ENCODE measurements at regions not wholly inside any gene's neighbourhood (a gene's known extent, or its start where the extent isn't known, plus 50 kb on each side); places are given as distances from the start of the nearest gene placed in this dataset.

DNA sequence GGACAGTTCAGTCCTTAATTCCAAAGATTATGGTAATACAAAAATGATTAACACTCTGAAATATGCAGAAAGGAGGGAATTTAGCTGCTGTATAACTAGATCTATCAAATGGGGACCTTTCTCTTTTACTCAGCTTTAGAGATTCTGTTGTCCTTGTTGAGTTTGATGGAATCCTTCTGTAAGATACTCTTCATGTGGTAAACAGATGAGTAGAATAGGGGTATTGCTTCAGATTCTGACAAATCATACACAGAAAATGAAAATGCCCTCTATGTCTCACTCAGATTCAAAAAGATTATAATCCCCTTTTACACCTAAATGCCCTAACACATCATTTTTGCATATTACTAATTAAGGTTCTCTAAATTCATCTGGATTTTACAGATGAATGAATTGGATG lies 50.7 kb downstream of the ARHGAP35 start:
- DNase-seq (ENCODE audit: low read depth) = no peak

DNA sequence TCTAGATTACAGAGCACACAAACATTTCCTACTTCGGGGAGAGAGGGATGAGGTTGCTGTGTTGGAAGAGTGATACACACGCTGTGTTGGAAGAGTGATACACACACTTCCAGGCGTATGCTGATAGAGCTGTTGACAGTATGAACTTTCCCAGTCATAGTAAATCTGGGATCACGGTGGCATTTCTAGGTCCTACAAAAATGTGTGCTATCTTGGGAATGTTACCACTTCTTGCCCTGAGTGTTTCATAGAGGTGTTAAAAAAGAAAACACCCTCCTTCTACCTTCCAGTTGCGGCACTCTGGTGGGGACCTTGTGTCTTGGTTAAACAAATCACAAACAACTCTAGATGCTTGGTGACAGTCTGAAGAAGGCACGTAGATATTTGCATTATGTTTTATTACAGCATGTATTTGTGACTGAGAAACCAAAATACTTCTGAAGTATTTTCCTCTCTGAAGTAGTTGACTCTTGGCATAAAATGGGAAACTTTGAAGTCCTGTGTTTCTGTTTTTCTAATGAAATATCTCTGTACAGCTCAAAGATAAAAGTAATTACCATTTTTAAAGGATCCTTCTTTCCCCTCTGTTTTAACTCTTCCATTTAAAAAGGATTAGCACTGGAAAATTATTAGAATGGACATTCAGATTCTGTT lies 52.5 kb downstream of the ARHGAP35 start:
- no peak for DNase-seq (ENCODE audit: low read depth)

DNA sequence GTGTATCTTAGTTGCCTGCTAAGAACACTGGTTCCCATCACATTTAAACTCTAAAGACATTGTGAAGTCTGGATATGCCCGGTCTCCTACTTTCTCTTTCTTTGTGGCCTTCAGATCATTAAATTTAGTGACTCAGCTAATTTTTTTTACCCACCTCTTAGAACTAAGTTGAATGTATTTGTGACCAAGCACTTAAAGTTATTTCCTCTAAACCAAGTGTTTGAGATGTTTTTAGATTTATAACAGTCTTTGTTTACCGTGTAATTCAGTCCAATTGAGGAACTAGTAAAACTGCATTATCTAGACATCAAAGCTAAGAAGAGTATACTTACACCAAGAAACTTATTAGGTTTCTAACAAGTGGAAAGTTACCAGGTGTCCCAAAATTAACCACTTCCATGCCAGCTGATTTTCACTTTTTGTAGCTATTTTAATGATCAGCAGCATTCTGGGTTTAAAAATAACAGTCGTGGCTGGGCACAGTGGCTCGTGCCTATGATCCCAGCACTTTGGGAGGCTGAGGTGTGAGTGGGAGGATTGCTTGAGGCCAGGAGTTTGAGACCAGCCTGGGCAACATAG lies 53.1 kb downstream of the ARHGAP35 start:
- no peak for DNase-seq (ENCODE audit: low read depth)

DNA sequence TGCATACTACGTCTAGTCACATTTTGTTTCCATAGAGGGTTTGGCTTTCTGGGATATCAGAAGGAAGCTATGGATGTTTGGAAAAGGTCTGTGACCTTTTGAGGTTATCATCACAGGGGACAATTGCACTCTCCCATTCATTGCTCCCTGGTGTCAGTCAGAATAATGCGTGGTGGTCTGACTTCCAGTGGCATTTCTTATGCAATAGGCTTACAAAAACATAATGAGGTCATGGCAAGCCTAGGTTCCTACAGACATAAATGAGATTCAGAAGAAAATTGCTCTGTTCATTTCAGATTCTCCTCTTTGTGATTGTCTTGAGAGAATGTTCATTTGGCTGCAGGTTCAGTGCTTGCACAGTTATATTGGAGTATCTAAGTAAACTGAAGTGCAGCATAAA lies 54.6 kb downstream of the ARHGAP35 start:
- no peak for DNase-seq (ENCODE audit: low read depth)

DNA sequence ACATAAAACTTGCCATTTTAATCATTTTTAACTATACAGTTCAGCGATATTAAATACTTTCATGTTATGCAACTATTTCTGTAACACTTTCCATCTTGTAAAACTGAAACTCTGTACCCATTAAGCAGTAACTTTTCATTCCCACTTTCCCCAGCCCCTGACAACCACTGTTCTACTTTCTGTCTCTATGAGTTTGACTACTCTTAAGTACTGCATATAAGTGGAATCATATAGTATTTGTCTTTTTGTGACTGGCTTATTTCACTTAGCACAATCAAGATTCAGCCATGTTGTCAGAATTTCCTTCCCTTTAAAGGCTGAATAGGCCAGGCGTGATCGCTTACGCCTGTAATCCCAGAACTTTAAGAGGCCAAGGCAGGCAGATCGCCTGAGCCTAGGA lies 56.2 kb downstream of the ARHGAP35 start:
- no peak for DNase-seq (ENCODE audit: low read depth)

DNA sequence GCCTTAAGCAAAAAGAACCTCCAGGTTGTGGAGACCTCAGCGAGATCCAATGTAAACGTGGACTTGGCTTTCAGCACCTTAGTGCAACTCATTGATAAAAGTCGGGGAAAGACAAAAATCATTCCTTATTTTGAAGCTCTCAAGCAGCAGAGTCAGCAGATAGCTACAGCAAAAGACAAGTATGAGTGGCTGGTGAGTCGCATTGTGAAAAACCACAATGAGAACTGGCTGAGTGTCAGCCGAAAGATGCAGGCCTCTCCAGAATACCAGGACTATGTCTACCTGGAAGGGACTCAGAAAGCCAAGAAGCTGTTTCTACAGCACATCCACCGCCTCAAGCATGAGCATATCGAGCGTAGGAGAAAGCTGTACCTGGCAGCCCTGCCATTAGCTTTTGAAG lies 58.5 kb downstream of the ARHGAP35 start:
- DNase-seq (ENCODE audit: low read depth) = no peak

DNA sequence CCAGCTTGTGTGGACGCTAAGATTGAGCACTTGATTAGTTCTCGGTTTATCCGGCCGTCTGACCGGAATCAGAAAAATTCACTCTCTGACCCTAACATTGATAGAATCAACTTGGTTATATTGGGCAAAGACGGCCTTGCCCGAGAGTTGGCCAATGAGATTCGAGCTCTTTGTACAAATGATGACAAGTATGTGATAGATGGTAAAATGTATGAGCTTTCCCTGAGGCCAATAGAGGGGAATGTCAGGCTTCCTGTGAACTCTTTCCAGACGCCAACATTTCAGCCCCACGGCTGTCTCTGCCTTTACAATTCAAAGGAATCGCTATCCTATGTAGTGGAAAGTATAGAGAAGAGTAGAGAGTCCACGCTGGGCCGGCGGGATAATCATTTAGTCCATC lies 59.6 kb downstream of the ARHGAP35 start:
- no peak for DNase-seq (ENCODE audit: low read depth)

DNA sequence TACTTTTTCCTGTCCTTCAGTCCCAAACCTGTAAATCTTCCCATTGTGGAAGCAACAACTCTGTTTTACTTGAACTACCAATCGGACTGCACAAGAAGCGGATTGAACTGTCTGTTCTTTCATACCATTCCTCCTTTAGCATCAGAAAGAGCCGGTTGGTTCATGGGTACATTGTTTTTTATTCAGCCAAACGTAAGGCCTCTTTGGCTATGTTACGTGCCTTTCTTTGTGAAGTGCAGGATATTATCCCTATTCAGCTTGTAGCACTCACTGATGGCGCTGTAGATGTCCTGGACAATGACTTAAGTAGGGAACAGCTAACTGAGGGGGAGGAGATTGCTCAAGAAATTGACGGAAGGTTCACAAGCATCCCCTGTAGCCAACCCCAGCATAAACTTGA lies 60.3 kb downstream of the ARHGAP35 start:
- no peak for DNase-seq (ENCODE audit: low read depth)

DNA sequence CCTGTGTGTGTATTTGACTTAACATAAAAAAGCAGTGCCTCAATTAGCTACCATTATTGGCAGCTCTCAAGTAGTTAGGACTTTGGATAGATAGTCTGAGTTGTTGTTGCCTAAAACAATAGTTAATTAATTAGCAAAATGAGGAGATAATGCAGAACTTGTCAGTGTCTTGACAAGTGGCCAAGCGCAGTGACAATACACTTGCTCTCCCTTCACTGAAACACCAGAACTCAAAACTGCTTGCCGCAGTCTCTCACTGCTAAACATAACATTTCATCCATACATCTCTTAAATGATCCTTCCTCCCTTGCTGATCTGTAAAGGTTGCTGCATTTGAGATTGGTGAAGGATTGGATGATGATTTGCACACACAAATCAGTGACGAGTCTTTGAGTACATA lies 61.7 kb downstream of the ARHGAP35 start:
- DNase-seq (ENCODE audit: low read depth) = no peak

DNA sequence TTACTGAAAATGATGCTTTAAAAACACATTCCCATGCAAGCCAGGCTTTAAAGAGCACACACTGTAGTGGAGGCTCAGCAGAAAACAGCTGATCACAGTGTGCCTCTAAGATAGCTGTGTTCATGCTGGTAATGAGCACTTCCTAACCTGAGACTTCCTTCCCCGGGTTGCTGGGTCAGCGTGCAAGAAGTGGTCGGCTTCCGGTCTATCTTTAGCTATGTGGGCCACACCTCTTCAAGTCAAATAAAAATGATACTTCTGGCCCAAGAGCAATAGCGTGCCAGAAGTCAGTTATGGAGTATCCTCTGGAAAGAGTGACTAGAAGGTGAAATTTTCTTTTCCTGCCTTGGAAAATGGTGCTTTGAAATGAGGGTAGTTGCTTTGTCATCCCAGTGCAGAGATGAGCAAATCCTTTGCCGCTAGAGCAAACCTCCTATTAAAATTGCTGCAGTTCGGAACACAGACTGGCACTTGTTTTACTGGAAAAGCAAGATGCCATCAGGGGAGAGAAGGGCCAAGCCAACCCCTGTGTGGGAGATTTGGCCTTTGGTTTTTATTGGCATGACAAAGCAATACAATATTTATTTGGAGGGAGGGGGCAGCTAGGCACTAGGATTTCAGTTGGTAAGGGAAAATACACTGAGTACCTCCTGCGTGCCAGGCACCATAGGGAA lies 64.2 kb downstream of the ARHGAP35 start:
- no peak for DNase-seq (ENCODE audit: low read depth)

DNA sequence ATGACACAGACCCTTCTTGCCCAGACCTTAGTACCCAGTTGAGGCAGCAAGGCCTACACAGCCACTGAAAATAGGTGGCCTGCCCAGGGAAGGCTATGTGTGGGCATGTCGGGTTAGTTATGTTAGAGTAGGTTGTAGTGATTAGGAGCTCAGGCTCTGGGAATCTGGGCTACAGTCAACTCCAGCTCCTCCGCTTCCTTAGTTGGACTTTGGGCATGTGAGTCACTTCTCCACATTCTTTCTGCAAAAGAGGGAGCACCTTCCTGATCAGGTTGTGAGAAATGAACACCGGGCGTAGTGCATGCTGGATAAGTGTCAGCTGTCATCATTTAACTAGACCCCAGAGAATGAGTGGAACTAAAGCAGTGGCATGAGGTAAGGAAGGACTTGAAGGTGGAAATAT lies 64.8 kb downstream of the ARHGAP35 start:
- no peak for DNase-seq (ENCODE audit: low read depth)

DNA sequence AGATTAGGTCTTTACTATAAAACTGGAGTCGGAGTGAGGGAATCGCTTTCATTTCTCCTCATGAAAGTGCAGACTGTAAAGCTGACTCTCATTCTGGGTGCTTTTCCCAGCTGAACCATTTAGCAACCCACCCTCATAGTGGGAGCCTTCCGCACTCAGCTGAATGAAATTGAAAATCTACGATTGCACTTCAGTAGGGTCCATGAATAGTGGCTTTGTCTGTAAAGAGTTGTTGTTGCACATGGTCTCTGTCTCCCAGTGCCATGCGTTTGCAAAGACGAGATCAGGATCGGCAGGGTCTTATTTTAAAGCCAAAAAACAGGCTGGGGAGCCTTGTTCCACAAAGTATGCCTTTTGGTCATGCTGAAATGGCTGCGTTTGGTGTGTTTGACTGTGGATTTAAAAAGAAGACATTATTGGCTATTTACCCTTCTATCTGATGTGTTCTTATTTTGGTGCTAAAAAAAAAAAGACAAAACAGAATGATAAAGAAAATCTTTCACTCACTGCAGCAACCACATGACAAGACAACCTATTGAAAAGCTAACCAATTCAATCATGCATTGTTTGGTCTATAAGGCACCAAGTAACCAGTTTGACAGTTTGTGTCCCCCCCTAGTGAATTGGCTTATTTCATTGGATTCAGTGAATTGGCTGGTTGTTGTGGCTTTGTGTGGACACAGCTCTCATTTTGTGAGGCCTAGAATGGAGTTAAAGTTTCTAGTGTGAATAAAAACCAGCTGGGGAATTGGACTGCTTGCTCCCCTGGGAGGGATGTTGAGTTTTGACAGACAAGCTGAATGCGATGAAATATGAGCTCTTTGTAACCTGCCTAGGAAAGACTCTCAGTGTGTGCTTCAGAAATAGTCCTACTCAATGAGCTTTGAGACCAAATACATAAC lies 65.6 kb downstream of the ARHGAP35 start:
- no peak for DNase-seq (ENCODE audit: low read depth)

DNA sequence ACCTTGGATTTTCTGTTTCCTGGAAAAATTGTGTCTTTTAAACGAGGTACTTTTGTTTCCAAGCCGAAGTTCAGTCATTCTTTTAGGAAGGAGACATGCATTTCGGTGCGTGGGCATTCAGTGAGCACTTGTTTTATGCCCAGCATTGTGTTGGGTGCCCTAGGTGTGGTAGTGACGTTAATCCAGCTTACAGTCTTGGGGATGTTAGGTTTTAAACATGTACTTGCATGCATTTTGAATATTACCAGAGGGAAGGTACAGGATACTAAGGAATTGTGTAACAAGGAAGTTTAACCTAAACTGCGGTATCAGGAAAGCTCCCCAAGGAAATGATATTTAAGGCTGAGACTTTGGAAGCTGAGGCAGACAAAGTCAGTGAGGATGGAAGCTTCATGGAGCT lies 66.3 kb downstream of the ARHGAP35 start:
- no peak for DNase-seq (ENCODE audit: low read depth)

DNA sequence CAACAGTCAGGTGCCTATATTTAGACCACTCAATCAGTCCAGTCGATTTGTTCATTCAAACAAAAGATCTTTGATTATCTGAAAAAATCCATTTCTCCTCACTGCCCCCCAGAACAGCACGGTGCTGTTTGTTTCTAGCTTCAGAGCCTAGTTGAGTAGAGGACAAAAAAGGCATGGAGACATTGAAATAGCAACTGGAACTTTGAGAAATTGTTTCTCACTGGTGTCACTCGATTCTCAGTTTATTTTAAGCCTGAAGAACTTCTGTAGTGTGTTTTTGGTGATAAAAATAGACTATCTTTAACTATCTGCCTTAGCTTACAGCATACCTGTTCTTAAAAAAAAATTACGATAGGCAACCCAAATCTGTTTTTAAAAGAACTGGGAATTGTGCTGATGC lies 67.1 kb downstream of the ARHGAP35 start:
- no peak for DNase-seq (ENCODE audit: low read depth)

DNA sequence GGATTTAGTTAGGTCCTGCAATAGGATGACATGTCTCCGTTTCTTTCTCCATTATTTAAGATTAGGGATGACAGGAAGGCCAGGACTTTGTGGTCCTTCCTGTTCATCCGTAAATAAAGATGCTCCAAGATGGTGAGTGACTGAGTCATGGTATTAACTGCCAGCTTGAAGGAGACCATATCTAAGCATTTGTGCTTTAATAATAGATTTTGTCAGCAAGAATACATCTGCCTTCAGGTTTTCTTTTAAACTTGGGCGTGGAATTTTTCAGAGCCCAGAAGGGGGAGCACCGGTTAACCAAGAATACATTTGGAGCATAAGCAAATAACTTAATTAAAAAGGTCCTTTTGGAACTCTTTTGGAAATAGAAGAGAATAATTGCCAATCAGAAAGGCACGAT lies 68.2 kb downstream of the ARHGAP35 start:
- no peak for DNase-seq (ENCODE audit: low read depth)

DNA sequence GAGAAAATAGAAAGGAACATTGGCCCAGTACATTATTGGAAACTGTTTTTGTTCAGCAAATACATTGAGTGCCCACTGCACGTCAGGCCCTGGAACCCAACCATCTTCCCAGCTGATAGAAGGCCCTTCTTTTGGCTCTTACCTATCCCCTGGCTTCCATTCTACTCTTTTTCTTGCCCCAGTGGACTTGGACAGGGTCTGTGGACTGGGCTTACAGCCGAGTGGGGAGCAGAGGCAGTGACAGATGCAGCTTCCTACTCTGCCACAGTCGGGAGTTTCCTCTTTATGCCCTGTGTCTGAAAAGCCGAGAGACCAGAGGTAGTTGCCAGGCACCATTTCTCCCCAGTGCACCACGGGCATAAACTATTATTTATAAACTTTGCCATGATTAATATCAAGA lies 70.4 kb downstream of the ARHGAP35 start:
- DNase-seq (ENCODE audit: low read depth) = no peak

DNA sequence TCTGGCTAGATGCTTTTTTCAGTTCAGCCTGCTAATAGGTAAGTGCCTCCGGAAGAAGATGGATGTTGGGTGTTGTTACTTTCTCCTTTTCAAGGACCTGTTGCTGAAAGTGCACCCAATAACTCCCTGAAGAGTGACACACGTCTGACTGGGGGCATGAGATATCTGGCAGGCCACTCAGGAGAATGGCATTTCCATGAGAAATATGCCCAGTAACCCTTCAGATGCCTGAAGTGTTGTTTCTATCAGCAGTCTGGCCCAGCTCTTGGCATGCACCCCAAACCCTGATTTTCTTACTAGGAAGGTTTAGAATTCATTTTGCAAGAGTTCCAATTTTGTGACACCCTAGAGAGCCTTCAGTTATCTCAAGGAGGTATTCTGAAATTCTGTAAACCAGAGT lies 71.5 kb downstream of the ARHGAP35 start:
- no peak for DNase-seq (ENCODE audit: low read depth)

DNA sequence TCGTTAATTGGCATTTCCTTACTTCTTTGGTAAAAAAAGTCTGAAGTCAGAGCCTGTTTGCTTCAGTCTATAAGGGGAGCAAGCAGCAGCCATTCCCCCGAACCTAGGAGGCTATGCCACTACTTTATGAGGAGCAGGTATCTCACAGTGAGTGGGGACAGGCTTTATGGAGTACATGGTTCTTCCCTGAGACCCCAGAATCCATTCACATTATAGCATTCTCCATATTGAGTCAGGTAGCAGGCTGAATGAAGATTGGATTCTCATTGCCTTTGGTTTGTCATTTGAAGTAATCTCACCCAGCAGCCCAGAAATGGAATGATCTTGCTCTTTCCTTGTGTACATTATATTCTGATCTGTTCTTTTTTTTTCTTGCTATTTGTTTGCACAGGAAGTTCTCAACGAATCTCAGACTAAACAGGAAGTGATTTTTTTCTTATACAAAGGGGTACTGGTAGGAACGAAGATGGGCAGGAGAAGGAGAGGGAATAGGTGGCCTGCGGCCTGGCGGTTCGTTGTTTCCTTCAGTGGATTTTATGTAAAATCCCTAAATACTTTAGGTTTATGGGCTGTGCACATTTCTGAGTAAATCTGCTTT lies 74.4 kb downstream of the ARHGAP35 start:
- DNase-seq (ENCODE audit: low read depth) = no peak

DNA sequence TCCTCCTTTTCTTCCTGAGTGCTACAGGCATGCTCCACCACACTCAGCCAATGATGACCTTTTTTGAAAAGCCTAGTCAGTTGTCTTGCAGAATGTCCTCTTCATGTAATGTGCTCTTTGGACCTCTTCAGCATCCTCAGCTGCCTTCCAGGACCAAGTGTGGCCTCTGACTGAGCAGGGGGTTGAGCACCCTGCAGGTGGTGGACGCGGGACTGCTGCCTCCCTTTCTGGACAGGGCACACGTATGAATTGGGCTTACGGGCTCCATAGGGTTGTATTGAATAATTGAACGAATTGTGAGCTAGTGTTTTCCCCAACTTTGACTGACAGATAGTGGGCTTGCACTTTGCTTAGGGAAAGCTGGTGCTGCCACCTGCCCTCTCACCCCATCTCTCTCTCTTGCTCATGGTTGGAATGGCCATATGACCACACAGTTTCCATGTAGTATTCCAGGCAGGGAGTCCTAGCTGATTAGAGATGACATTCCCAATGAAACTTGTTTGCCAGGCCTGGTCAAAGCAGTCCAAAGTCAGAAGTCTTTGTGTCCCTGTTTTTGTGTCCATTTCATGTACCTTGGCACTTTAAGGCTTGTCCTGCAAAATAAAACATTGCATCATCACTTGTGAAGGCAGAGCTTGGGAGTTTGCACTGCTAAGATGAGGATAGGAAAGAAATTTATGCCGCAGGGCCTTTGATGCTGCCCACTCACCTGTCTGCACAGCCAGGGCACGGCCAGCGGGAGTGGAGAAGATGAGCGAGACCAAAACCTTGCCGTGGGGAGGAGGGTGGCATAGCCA lies 76.3 kb upstream of the NPAS1 start:
- no peak for DNase-seq (ENCODE audit: low read depth)

DNA sequence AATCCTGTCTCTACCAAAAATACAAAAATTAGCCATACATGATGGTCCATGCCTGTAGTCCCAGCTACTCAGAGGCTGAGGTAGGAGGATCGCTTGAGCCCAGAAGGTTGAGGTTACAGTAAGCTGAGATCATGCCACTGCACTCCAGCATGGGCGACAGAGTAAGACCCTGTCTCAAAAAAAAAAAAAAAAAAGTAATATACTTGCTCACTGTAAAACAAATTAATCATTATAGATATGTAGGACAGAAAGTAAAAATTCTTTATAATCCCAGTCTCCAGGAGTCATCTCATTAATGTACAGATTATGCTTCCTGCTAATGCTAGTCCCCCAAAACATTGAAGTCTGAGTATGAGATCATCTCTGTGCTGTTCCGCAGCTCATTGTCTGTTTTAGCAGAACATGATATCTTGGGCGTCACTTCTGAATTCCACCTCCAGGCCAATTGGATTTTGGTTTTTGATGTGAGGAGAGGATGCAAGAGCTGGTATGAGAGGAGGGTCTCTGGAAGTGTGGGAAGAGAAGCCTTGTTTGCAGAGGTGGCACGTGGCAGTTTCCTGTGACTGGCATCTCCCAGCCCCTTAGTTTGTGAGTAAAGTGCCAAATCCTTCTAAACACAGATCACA lies 75.4 kb upstream of the NPAS1 start:
- no peak for DNase-seq (ENCODE audit: low read depth)

Measured in stromal cell of bone marrow (primary cell).